HG03039 (cell line): ENCODE measurements at regions not wholly inside any gene's neighbourhood (a gene's known extent, or its start where the extent isn't known, plus 50 kb on each side); places are given as distances from the start of the nearest gene placed in this dataset.
"Not testable (repeated sequence)": the region's sequence is repeated elsewhere in the genome, so short reads cannot be mapped to it uniquely, and the experiment has no call there.

Experiments used
- ATAC-seq: cut with Tn5 transposase; IDR thresholded peaks from one replicate; pipeline ENCODE4 v1.9.1; 2021; ENCODE audit warnings: mild to moderate bottlenecking, moderate library complexity; ENCODE audit not compliant: unreplicated experiment

DNA sequence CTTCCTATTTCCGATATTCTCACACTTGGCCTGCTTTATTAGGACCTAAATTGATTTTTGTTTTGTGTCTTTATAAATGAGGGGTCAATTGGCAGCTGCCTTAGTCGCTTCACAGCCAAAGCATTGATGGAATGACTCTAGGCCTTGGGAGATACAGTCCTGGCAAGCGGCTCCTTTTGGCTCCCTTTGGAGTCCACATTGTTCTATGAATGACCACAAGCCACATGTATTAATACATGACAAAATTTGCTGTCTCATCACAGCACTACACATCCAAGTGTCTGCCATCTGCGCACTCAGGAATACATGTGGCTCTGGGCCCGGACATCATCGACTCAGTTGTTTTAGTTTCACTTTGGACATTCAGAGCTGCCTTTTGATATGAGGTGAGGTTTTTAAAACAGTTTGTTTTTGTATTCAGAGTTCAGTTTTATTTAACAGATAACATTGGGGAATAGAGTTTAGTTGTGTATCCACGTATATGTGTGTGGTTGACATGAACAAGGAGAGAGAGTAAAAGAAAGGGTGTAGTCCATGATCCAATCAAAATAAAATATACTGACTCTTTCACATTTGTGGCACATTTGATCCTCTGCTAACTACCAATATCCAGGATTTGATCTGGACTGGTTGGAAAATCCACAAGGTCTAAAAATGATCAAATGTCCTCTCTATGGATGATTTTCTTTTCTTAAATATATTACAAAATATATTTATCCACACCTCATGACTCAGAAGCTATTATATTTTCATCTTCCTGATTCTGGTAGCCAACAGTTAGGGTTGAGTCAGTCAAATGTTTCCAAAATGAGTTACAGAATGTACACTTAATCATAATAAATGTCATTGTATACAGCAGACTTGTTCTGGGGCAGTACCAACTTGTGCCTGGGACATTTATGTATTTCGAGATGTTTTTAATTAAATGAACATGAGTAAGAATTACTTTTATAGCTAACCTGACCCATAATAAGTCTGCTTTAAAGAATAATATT is 114.0 kb upstream of the MTAP start:
- ATAC-seq = no peak

- no peak for ATAC-seq
Measured at GRCh38 chr9:21689854-21690253, 112.6 kb upstream of the MTAP start.

DNA sequence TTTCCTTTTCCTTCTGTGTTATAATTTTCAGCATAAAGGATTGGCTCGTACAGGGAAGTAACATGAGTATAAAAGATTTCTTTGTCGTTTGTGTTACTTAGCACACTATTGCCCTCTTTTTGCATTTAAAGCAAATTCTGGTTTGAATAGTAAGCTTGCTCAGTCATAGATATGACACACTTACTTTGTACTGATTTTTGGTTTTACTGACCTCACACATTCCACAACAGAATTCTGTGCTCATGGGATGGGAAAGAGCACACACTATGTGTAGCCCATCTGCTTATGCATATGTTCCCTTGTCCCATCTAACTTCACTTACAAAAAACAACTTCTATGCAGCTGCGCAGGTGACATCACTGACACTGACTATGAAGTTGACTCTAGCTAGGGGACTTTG is 111.9 kb upstream of the MTAP start:
- ATAC-seq = no peak

GRCh38 chr9:21692390-21692789 is 110.0 kb upstream of the MTAP start:
- ATAC-seq = no peak

DNA sequence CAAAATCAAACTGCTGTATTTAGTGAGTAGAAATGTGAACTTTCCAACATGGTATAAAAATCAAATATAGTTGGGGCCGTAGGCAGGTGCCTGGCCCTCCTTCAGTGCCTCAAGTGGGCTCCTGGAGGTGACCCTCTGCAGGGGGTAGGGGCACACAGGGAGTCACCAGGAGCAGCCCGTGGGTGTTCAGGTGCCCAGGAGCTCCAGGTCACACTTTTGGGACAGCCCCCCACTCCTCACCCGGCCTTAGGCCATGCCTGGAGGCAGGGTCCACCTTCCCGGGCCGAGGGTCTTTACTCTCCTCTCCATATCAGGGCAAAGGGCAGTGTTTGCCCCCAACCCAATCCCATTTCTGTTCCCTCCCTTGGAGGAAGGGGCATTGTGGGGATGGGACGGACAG is 108.0 kb upstream of the MTAP start:
- ATAC-seq = no peak

DNA sequence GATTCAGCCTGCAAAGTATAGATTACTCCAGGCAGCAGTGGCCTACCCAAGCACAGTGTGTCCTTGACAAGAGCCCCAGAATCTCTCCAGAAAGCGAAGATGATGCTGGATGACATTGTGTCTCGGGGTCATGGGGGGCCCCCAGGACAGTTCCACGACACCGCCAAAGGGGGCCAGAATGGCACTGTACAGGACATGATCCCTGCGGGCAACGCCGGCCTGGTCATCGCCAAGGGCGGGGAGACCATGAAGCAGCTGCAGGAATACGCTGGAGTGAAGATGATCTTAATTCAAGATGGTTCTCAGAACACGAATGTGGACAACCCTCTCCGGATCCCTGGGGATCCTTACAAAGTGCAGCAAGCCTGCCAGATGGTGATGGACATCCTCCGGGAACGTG is 107.0 kb upstream of the MTAP start:
- no peak for ATAC-seq

GRCh38 chr9:21695874-21696341 is 106.5 kb upstream of the MTAP start:
- ATAC-seq = no peak

- no peak for ATAC-seq
Measured at GRCh38 chr9:21696411-21696871, 106.0 kb upstream of the MTAP start.

- no peak for ATAC-seq
Measured at GRCh38 chr9:21708260-21708711, 94.2 kb upstream of the MTAP start.

- ATAC-seq = no peak
Measured at GRCh38 chr9:21708856-21709255, 93.6 kb upstream of the MTAP start.

DNA sequence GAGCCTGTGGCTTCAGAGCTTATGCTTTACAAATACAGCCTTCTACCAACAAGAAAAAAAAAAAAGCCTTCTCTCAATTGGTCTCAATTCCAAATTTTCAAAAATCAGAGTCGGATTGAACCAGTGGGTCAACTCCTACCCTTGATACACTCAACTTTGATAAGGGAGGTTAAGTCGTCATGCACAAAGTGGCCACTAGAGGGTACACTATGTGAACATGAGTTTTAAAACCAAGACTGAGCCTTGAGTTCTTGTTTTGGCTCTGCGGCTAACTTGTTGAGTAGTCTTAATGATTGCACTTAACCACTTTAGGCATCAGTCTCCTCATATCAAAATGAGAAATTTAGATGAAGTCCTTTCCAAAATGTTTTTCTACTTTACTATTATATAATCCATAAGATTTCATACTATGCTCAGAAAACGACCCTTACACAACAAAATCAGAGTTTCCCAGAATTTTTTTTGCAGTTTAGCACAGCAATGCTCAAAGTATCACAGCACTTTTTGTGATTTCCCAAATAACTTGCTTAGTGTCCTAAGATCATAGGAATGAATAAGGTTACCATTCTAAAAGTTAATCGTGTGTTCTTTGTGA is 92.9 kb upstream of the MTAP start:
- ATAC-seq = peak; percentile 43

- ATAC-seq = no peak
Measured at GRCh38 chr9:21710548-21711191, 91.8 kb upstream of the MTAP start.

DNA sequence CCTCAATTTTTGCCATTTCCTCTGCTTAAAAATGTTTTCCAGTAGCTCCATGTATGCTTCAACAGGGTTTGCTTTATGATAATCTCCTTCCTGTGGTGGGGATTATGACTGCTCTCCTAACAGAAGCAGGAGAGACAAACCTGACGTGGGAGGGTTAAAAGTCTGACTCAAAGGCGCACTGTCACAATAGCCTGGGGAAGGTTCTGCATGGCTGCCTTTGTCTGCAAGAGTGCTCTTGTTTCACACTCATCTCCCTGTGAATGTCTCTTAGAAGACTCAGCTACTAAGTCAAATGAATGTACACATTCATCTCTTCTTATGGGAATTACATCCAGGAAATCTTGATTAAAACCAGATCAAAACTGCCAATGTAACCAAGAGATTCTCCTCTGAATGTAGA is 90.9 kb upstream of the MTAP start:
- peak; percentile 70 for ATAC-seq

DNA sequence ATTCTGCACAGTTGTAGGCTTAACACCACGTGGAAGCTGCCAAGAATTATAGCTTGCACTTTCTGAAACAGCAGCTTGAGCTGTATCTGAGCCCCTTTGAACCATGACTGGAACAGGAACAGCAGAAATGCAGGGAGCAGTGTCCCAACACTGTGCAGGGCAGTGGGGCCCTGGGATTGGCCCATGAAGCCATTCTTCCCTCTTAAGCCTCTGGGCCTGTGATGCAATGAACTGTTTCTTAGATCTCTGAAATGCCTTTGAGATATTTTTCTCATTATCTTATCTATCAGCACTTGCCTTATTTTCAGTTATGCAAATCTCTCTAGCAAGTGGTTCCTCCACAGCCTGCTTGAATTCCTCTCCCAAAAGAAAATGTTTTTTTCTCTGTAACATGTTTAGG is 87.0 kb upstream of the MTAP start:
- no peak for ATAC-seq

GRCh38 chr9:21720758-21721157 is 81.7 kb upstream of the MTAP start:
- ATAC-seq = no peak

- not testable (repeated sequence) for ATAC-seq
Measured at GRCh38 chr9:21727411-21727810, 75.0 kb upstream of the MTAP start.

GRCh38 chr9:21728781-21729180 is 73.7 kb upstream of the MTAP start:
- no peak for ATAC-seq

DNA sequence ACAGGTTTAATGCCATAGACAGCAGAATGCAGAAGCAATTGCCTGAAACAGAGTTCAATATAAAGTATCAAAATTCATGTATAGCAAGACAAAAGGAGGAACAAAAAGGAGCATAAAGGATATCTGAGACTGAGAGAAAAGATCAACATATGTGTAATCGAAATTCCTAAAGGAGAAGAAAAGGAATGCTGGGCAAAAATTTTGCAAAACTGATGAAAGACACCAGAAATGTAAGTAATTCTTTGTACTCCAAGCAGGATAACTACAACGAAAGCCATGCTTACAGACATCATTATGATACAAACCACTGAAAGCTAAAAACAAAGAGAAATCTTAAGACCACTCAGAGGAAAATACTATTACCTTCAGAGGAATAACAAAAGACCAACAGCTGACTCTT is 72.8 kb upstream of the MTAP start:
- ATAC-seq = no peak

DNA sequence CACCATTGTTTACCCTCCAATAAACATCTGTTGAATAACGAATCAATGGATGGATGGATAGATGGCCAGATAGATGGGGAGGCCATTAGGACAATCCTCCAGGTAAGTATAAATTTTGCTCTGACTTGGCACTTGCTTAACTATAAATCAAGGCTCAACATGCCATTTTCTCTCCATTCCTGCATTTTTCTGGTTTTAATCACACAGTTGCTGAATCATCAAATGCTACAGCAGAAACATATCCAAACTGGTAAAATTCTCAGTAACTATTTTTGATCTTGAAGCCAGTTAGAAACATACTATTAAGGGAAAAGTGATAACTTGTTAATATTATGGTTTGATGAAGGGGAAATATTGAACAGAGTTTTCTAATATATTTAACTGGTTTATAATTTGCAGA is 71.5 kb upstream of the MTAP start:
- no peak for ATAC-seq

- no peak for ATAC-seq
Measured at GRCh38 chr9:21741151-21741550, 61.3 kb upstream of the MTAP start.

GRCh38 chr9:21744320-21744719 is 58.1 kb upstream of the MTAP start:
- no peak for ATAC-seq

DNA sequence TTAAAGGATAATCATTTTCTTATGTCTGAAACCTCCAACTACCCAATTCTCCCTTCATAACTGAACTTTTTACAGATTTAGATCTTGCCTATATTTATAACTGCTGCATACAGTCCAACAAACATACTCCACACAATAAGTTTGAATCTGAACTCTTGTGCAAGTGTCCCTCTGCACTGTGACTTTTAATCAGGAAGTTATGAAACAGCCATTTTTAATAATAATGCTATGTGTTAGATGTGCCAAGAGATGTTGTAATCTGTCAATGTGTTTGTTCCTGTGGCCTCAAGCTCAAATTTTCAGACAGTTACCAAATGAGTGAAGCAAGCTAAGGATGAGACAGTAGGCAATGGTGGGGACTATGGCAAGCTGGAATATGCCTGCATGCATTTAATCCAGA is 57.6 kb upstream of the MTAP start:
- no peak for ATAC-seq
